Loucy (cell line): ENCODE measurements at regions not wholly inside any gene's neighbourhood (a gene's known extent, or its start where the extent isn't known, plus 50 kb on each side); places are given as distances from the start of the nearest gene placed in this dataset.

Source experiments
- H2AFZ ChIP-seq: fragments of 200-600 bp; sonication (generic); 2 replicates; pipeline ENCODE4 v1.6.0; 2016; ENCODE audit warnings: antibody characterized with exemption, mild to moderate bottlenecking, low read length, moderate library complexity
- H3F3A ChIP-seq: fragments of 200-600 bp; 2 replicates; pipeline ENCODE4 v1.6.0; 2016; ENCODE audit warnings: antibody characterized with exemption, low read depth, mild to moderate bottlenecking
- H3K27me3 ChIP-seq: fragments of 200-600 bp; sonication (generic); 2 replicates; pipeline ENCODE4 v1.6.1; 2014; ENCODE audit warnings: low read length, mild to moderate bottlenecking; ENCODE audit not compliant: insufficient read depth, poor library complexity, severe bottlenecking
- H3K36me3 ChIP-seq: fragments of 200-600 bp; sonication (generic); 2 replicates; pipeline ENCODE4 v1.6.1; 2016; ENCODE audit warnings: low read length; ENCODE audit not compliant: insufficient read depth
- H3K4me1 ChIP-seq: fragments of 200-600 bp; sonication (generic); 2 replicates; pipeline ENCODE4 v1.5.1; 2014; ENCODE audit warnings: low read length, mild to moderate bottlenecking; ENCODE audit not compliant: insufficient read depth, poor library complexity, severe bottlenecking
- H3K4me2 ChIP-seq: fragments of 200-600 bp; sonication (generic); 2 replicates; pipeline ENCODE4 v1.6.0; 2014; ENCODE audit warnings: antibody characterized with exemption, low read length, low read depth, mild to moderate bottlenecking; ENCODE audit not compliant: poor library complexity, severe bottlenecking
- H3K4me3 ChIP-seq: fragments of 200-600 bp; sonication (generic); 2 replicates; pipeline ENCODE4 v1.5.1; 2014; ENCODE audit warnings: low read length, mild to moderate bottlenecking, mixed read lengths; ENCODE audit not compliant: poor library complexity, severe bottlenecking
- H3K79me2 ChIP-seq: fragments of 200-600 bp; sonication (generic); 2 replicates; pipeline ENCODE4 v1.6.1; 2014; ENCODE audit warnings: low read length; ENCODE audit not compliant: insufficient read depth
- H3K9ac ChIP-seq: fragments of 200-600 bp; sonication (generic); 2 replicates; pipeline ENCODE4 v1.6.0; 2014; ENCODE audit warnings: mild to moderate bottlenecking, low read depth, low read length, moderate library complexity; ENCODE audit not compliant: poor library complexity, severe bottlenecking
- H3K9me2 ChIP-seq: fragments of 200-600 bp; sonication (generic); replicated peaks from 2 replicates; pipeline ENCODE4 v1.6.1; 2016; ENCODE audit warnings: low read depth, low read length, mixed read lengths
- H3K9me3 ChIP-seq: fragments of 200-600 bp; sonication (generic); 2 replicates; pipeline ENCODE4 v1.6.1; 2014; ENCODE audit warnings: mild to moderate bottlenecking, antibody characterized with exemption, low read length, low read depth; ENCODE audit not compliant: insufficient read depth
- H4K20me1 ChIP-seq: fragments of 200-600 bp; sonication (generic); 2 replicates; pipeline ENCODE4 v1.6.0; 2014; ENCODE audit warnings: antibody characterized with exemption, low read length, mild to moderate bottlenecking; ENCODE audit not compliant: insufficient read depth, poor library complexity, severe bottlenecking
- CTCF ChIP-seq: fragments of 200-600 bp; sonication (generic); conservative IDR thresholded peaks from 2 replicates; pipeline ENCODE4 v1.5.1; 2014; ENCODE audit warnings: mild to moderate bottlenecking, antibody characterized with exemption, low read length
- EZH2phosphoT487 ChIP-seq: fragments of 200-600 bp; IDR thresholded peaks from 2 replicates; pipeline ENCODE4 v1.6.1; 2018; ENCODE audit warnings: antibody characterized with exemption, mild to moderate bottlenecking, moderate library complexity, borderline replicate concordance

- peaks cover 80% of the 10 kb centered on the region for H3K79me2 ChIP-seq
- peaks cover 64% of the 10 kb centered on the region for H3K4me1 ChIP-seq
- H3K4me3 ChIP-seq, result peak overlapping the region; percentile 78
- peaks cover 9% of the 10 kb centered on the region for H4K20me1 ChIP-seq
- TF ChIP-seq CTCF (0 out of 2 replicates have a peak, but pooled peaks have one; percentile 20), EZH2phosphoT487 (no peak)
- peaks cover 10% of the 10 kb centered on the region for H3F3A ChIP-seq
- no peaks in the 10 kb centered on the region for H3K36me3 ChIP-seq
- H3K4me2 ChIP-seq, result peak overlapping the region; percentile 86
- H3K9me3 ChIP-seq, result no peaks in the 10 kb centered on the region
- peak overlapping the region; percentile 66; the same call in 1 of the 2 replicates for H2AFZ ChIP-seq
- no peaks in the 10 kb centered on the region for H3K27me3 ChIP-seq
- H3K9ac ChIP-seq, result peak overlapping the region; percentile 79
- no peaks in the 10 kb centered on the region for H3K9me2 ChIP-seq
Observed at GRCh38 chr6:144344646-144345045, 59.5 kb downstream of the UTRN start.

- Histone ChIP-seq H3K79me2 (peaks cover 85% of the 10 kb centered on the region), H3K9ac (peak overlapping the region; percentile 79), H3K4me3 (peak overlapping the region; percentile 78), H3K9me2 (no peaks in the 10 kb centered on the region), H3F3A (peaks cover 13% of the 10 kb centered on the region), H3K4me2 (peak overlapping the region; percentile 86), H3K9me3 (no peaks in the 10 kb centered on the region), H3K36me3 (no peaks in the 10 kb centered on the region), H3K4me1 (peaks cover 72% of the 10 kb centered on the region), H2AFZ (no peak overlapping the region), H4K20me1 (peaks cover 9% of the 10 kb centered on the region), H3K27me3 (no peaks in the 10 kb centered on the region)
- TF ChIP-seq CTCF (no peak), EZH2phosphoT487 (no peak)
Observed at GRCh38 chr6:144345451-144345850, 60.3 kb downstream of the UTRN start.

GRCh38 chr6:144346719-144347447 is 61.7 kb downstream of the UTRN start:
- TF ChIP-seq EZH2phosphoT487 (no peak), CTCF (no peak)
- Histone ChIP-seq H3K4me3 (peak overlapping the region; percentile 59), H3K9ac (peak overlapping the region; percentile 22)

More at GRCh38 chr6:144346719-144347447, 61.7 kb downstream of the UTRN start:
- Histone ChIP-seq H2AFZ (no peak overlapping the region), H3K36me3 (no peaks in the 10 kb centered on the region), H4K20me1 (peaks cover 13% of the 10 kb centered on the region), H3F3A (peaks cover 24% of the 10 kb centered on the region), H3K9me2 (no peaks in the 10 kb centered on the region), H3K79me2 (peaks cover 82% of the 10 kb centered on the region), H3K4me2 (peak overlapping the region; percentile 75), H3K4me1 (peaks cover 78% of the 10 kb centered on the region), H3K27me3 (no peaks in the 10 kb centered on the region), H3K9me3 (no peaks in the 10 kb centered on the region)
